GM12865 (cell line): ENCODE measurements at regions not wholly inside any gene's neighbourhood (a gene's known extent, or its start where the extent isn't known, plus 50 kb on each side); places are given as distances from the start of the nearest gene placed in this dataset.

Source experiments
- DNase-seq: peaks from one replicate; pipeline ENCODE4 v3.0.0; 2010; ENCODE audit warnings: low read depth
- H3K4me3 ChIP-seq: 2 replicates; pipeline ENCODE4 v1.5.1; 2011; ENCODE audit warnings: mild to moderate bottlenecking, low read depth, low read length, control low read depth
- CTCF ChIP-seq: IDR thresholded peaks from 2 replicates; pipeline ENCODE4 v1.5.1; 2011; ENCODE audit warnings: low read length, control low read depth, low read depth, inconsistent platforms; ENCODE audit not compliant: insufficient read depth; ENCODE audit errors: missing control alignments

- TF ChIP-seq CTCF = no peak
- no peak for DNase-seq
- H3K4me3 ChIP-seq = no peak overlapping the region
Observed at GRCh38 chr3:194076475-194076874, 59.5 kb upstream of the HES1 start.

- H3K4me3 ChIP-seq = no peak overlapping the region
- no peak for DNase-seq
- no peak for TF ChIP-seq CTCF
Observed at GRCh38 chr3:194077602-194078001, 58.3 kb upstream of the HES1 start.

- TF ChIP-seq CTCF = no peak
- no peak overlapping the region for H3K4me3 ChIP-seq
- no peak for DNase-seq
Observed at GRCh38 chr3:194078045-194078821, 57.7 kb upstream of the HES1 start.

- H3K4me3 ChIP-seq = no peak overlapping the region
- no peak for DNase-seq
- TF ChIP-seq CTCF = no peak
Observed at GRCh38 chr3:194079702-194080172, 56.2 kb upstream of the HES1 start.

- DNase-seq = no peak
- H3K4me3 ChIP-seq = no peak overlapping the region
- no peak for TF ChIP-seq CTCF
Observed at GRCh38 chr3:194080436-194080835, 55.5 kb upstream of the HES1 start.

- no peak for TF ChIP-seq CTCF
- no peak for DNase-seq
- H3K4me3 ChIP-seq = no peak overlapping the region
Observed at GRCh38 chr3:194080913-194081800, 54.8 kb upstream of the HES1 start.

GRCh38 chr3:194081826-194082225, 54.1 kb upstream of the HES1 start:
- no peak for TF ChIP-seq CTCF
- no peak overlapping the region for H3K4me3 ChIP-seq
- no peak for DNase-seq
